GM23338 (cell line): ENCODE measurements at regions not wholly inside any gene's neighbourhood (a gene's known extent, or its start where the extent isn't known, plus 50 kb on each side); places are given as distances from the start of the nearest gene placed in this dataset.

Source experiments
- ATAC-seq: fragments of 200-7000 bp; cut with Tn5 transposase; 3 replicates; pipeline ENCODE4 v1.9.1; 2020
- DNase-seq: peaks from one replicate; pipeline ENCODE4 v3.0.0-alpha.2; 2015; ENCODE audit warnings: low spot score
- H2AFZ ChIP-seq: fragments of 200-600 bp; sonication (generic); 2 replicates; pipeline ENCODE4 v1.8.0; 2016; ENCODE audit warnings: antibody characterized with exemption, mild to moderate bottlenecking, moderate library complexity
- H3F3A ChIP-seq: fragments of 200-600 bp; sonication (generic); replicated peaks from 2 replicates; pipeline ENCODE4 v1.8.0; 2017; ENCODE audit warnings: antibody characterized with exemption, mixed run types, low read depth
- H3K27ac ChIP-seq: fragments of 200-600 bp; sonication (generic); 2 replicates; pipeline ENCODE4 v1.6.1; 2016; ENCODE audit warnings: low read depth
- H3K27me3 ChIP-seq: fragments of 200-600 bp; sonication (generic); 2 replicates; pipeline ENCODE4 v1.8.0; 2016; ENCODE audit warnings: mild to moderate bottlenecking, mixed run types, moderate library complexity; ENCODE audit not compliant: insufficient read depth
- H3K36me3 ChIP-seq: fragments of 200-600 bp; sonication (generic); 2 replicates; pipeline ENCODE4 v1.8.0; 2016; ENCODE audit warnings: mild to moderate bottlenecking; ENCODE audit not compliant: insufficient read depth
- H3K4me1 ChIP-seq: fragments of 200-600 bp; sonication (generic); 2 replicates; pipeline ENCODE4 v1.8.0; 2016; ENCODE audit warnings: mild to moderate bottlenecking, moderate library complexity; ENCODE audit not compliant: insufficient read depth
- H3K4me2 ChIP-seq: fragments of 200-600 bp; sonication (generic); 2 replicates; pipeline ENCODE4 v1.7.1; 2017; ENCODE audit warnings: mixed run types
- H3K4me3 ChIP-seq: fragments of 200-600 bp; sonication (generic); 2 replicates; pipeline ENCODE4 v1.6.1; 2016; ENCODE audit warnings: mixed run types
- H3K79me2 ChIP-seq: fragments of 200-600 bp; sonication (generic); replicated peaks from 2 replicates; pipeline ENCODE4 v1.8.0; 2017; ENCODE audit warnings: mild to moderate bottlenecking; ENCODE audit not compliant: insufficient read depth
- H3K9me2 ChIP-seq: fragments of 200-600 bp; sonication (generic); 2 replicates; pipeline ENCODE4 v1.8.0; 2017; ENCODE audit not compliant: insufficient read depth
- H4K20me1 ChIP-seq: fragments of 200-600 bp; sonication (generic); replicated peaks from 2 replicates; pipeline ENCODE4 v1.8.0; 2017; ENCODE audit warnings: mild to moderate bottlenecking; ENCODE audit not compliant: insufficient read depth
- H3K27ac Mint-ChIP-seq: 2 replicates; pipeline ENCODE4 v1.8.0; 2020; ENCODE audit warnings: inconsistent platforms, mild to moderate bottlenecking, moderate library complexity, mixed read lengths
- H3K27me3 Mint-ChIP-seq: 3 replicates; pipeline ENCODE4 v1.8.0; 2022; ENCODE audit warnings: low read depth, mild to moderate bottlenecking, moderate library complexity, mixed read lengths, inconsistent platforms; ENCODE audit not compliant: insufficient read depth, poor library complexity
- H3K36me3 Mint-ChIP-seq: 3 replicates; pipeline ENCODE4 v1.8.0; 2021; ENCODE audit warnings: low read depth, mild to moderate bottlenecking, inconsistent platforms, moderate library complexity, mixed read lengths
- H3K4me1 Mint-ChIP-seq: 3 replicates; pipeline ENCODE4 v1.8.0; 2020; ENCODE audit warnings: mild to moderate bottlenecking, inconsistent platforms, mixed read lengths
- H3K4me3 Mint-ChIP-seq: 3 replicates; pipeline ENCODE4 v1.8.0; 2021; ENCODE audit warnings: moderate library complexity, mild to moderate bottlenecking, inconsistent platforms, mixed read lengths
- H3K9me3 Mint-ChIP-seq: 3 replicates; pipeline ENCODE4 v1.8.0; 2020; ENCODE audit warnings: moderate library complexity, mild to moderate bottlenecking, inconsistent platforms, mixed read lengths
- CREB1 ChIP-seq: fragments of 250-450 bp; sonication (Bioruptor Pico); IDR thresholded peaks from 2 replicates; pipeline ENCODE4 v1.5.0; 2020; ENCODE audit warnings: low read depth, mild to moderate bottlenecking, moderate library complexity
- EZH2 ChIP-seq: fragments of 200-600 bp; sonication (generic); IDR thresholded peaks from one replicate; pipeline ENCODE4 v1.8.0; 2017; ENCODE audit warnings: antibody characterized with exemption, mild to moderate bottlenecking, low read depth; ENCODE audit not compliant: unreplicated experiment
- EZH2phosphoT487 ChIP-seq: fragments of 200-600 bp; sonication (generic); IDR thresholded peaks from one replicate; pipeline ENCODE4 v1.8.1; 2018; ENCODE audit warnings: antibody characterized with exemption; ENCODE audit not compliant: unreplicated experiment
- JUNB ChIP-seq: IDR thresholded peaks from one replicate; pipeline ENCODE4 v1.6.1; 2016; ENCODE audit warnings: antibody characterized with exemption; ENCODE audit not compliant: unreplicated experiment
- NANOG ChIP-seq: IDR thresholded peaks from 2 replicates; pipeline ENCODE4 v1.6.1; 2016; ENCODE audit warnings: antibody characterized with exemption, borderline replicate concordance
- POLR2AphosphoS5 ChIP-seq: IDR thresholded peaks from 2 replicates; pipeline ENCODE4 v1.6.1; 2016; ENCODE audit warnings: antibody characterized with exemption, low read depth
- STAT1 ChIP-seq: IDR thresholded peaks from one replicate; pipeline ENCODE4 v1.6.1; 2016; ENCODE audit warnings: antibody characterized with exemption; ENCODE audit not compliant: unreplicated experiment
- ZNF114 ChIP-seq: fragments of 250-450 bp; sonication (Bioruptor Pico); IDR thresholded peaks from 2 replicates; pipeline ENCODE4 v1.5.0; 2020; ENCODE audit warnings: mild to moderate bottlenecking, moderate library complexity
- ZNF331 ChIP-seq: fragments of 250-450 bp; sonication (Bioruptor Pico); IDR thresholded peaks from 2 replicates; pipeline ENCODE4 v1.5.0; 2020; ENCODE audit warnings: low read depth, mild to moderate bottlenecking, moderate library complexity
- TF ChIP-seq, protein P1 (sequence below): IDR thresholded peaks from one replicate; pipeline ENCODE4 v1.6.1; 2018; ENCODE audit warnings: antibody characterized with exemption; ENCODE audit not compliant: unreplicated experiment
- TF ChIP-seq, protein P2 (sequence below): IDR thresholded peaks from 2 replicates; pipeline ENCODE4 v1.6.1; 2016; ENCODE audit warnings: antibody characterized with exemption
- TF ChIP-seq, protein P3 (sequence below): fragments of 250-450 bp; sonication (Bioruptor Pico); IDR thresholded peaks from 2 replicates; pipeline ENCODE4 v1.5.0; 2020; ENCODE audit warnings: mild to moderate bottlenecking, moderate library complexity
- TF ChIP-seq, protein P4 (sequence below), 2 experiments: fragments of 200-600 bp in 1 of 2; sonication (generic) in 1 of 2; conservative IDR thresholded peaks; 2 replicates each; pipeline versions ENCODE4 v1.5.1 to v1.6.1; 2016 to 2017; ENCODE audit warnings: antibody characterized with exemption in 2 of 2, low read depth in 2 of 2, mild to moderate bottlenecking in 2 of 2, moderate library complexity in 1 of 2

DNA sequence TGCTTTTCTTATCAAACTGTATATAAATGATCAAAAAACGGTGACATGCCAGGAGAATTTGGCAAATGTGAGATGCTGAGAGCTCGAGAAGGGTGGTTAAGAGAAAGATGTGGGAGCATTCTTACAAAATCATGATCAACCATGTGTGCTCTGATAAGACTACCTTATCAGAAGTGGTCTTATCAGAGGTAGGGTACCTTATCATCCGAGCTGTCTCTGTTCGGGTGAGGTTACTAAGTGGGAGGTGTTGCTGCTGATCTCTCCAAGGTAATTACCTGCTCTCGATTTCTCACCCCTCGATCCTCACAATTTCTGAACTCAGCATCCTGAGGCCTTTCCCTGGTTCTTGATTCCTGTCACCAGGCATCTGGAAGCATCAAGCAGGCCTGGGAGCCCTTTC, 813.0 kb upstream of the ID2 start:
- no peak for ATAC-seq

More for the DNA sequence above, 813.0 kb upstream of the ID2 start:
- Histone ChIP-seq H4K20me1 (no peaks in the 10 kb centered on the region), H3K27ac (no peak overlapping the region), H3K4me2 (no peak overlapping the region), H3K36me3 (no peaks in the 10 kb centered on the region), H3K9me2 (peaks cover 9% of the 10 kb centered on the region), H3K4me3 (no peak overlapping the region), H3K79me2 (0 out of 2 replicates have a peak, but pooled peaks cover 5% of the 10 kb centered on the region), H3K27me3 (no peaks in the 10 kb centered on the region), H2AFZ (no peak overlapping the region), H3F3A (peaks cover 4% of the 10 kb centered on the region; the same call in 1 of the 2 replicates), H3K4me1 (peaks cover 35% of the 10 kb centered on the region)
- Mint-ChIP-seq H3K9me3 (no peaks in the 10 kb centered on the region; the same call in 2 of the 3 replicates), H3K27me3 (peaks cover 9% of the 10 kb centered on the region), H3K4me3 (no peak overlapping the region), H3K27ac (no peak overlapping the region), H3K36me3 (peaks cover 19% of the 10 kb centered on the region), H3K4me1 (peaks cover 13% of the 10 kb centered on the region)
- DNase-seq, result no peak
- no peak for TF ChIP-seq EZH2phosphoT487
- no peak for TF ChIP-seq EZH2
- TF ChIP-seq CREB1 (CRISPR knock-in tag), result no peak
- no peak for TF ChIP-seq NANOG
- TF ChIP-seq, protein P1, sequence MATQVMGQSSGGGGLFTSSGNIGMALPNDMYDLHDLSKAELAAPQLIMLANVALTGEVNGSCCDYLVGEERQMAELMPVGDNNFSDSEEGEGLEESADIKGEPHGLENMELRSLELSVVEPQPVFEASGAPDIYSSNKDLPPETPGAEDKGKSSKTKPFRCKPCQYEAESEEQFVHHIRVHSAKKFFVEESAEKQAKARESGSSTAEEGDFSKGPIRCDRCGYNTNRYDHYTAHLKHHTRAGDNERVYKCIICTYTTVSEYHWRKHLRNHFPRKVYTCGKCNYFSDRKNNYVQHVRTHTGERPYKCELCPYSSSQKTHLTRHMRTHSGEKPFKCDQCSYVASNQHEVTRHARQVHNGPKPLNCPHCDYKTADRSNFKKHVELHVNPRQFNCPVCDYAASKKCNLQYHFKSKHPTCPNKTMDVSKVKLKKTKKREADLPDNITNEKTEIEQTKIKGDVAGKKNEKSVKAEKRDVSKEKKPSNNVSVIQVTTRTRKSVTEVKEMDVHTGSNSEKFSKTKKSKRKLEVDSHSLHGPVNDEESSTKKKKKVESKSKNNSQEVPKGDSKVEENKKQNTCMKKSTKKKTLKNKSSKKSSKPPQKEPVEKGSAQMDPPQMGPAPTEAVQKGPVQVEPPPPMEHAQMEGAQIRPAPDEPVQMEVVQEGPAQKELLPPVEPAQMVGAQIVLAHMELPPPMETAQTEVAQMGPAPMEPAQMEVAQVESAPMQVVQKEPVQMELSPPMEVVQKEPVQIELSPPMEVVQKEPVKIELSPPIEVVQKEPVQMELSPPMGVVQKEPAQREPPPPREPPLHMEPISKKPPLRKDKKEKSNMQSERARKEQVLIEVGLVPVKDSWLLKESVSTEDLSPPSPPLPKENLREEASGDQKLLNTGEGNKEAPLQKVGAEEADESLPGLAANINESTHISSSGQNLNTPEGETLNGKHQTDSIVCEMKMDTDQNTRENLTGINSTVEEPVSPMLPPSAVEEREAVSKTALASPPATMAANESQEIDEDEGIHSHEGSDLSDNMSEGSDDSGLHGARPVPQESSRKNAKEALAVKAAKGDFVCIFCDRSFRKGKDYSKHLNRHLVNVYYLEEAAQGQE, result no peak
- no peak for TF ChIP-seq ZNF331
- TF ChIP-seq, protein P2, sequence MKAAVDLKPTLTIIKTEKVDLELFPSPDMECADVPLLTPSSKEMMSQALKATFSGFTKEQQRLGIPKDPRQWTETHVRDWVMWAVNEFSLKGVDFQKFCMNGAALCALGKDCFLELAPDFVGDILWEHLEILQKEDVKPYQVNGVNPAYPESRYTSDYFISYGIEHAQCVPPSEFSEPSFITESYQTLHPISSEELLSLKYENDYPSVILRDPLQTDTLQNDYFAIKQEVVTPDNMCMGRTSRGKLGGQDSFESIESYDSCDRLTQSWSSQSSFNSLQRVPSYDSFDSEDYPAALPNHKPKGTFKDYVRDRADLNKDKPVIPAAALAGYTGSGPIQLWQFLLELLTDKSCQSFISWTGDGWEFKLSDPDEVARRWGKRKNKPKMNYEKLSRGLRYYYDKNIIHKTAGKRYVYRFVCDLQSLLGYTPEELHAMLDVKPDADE, result no peak
- TF ChIP-seq, protein P3, sequence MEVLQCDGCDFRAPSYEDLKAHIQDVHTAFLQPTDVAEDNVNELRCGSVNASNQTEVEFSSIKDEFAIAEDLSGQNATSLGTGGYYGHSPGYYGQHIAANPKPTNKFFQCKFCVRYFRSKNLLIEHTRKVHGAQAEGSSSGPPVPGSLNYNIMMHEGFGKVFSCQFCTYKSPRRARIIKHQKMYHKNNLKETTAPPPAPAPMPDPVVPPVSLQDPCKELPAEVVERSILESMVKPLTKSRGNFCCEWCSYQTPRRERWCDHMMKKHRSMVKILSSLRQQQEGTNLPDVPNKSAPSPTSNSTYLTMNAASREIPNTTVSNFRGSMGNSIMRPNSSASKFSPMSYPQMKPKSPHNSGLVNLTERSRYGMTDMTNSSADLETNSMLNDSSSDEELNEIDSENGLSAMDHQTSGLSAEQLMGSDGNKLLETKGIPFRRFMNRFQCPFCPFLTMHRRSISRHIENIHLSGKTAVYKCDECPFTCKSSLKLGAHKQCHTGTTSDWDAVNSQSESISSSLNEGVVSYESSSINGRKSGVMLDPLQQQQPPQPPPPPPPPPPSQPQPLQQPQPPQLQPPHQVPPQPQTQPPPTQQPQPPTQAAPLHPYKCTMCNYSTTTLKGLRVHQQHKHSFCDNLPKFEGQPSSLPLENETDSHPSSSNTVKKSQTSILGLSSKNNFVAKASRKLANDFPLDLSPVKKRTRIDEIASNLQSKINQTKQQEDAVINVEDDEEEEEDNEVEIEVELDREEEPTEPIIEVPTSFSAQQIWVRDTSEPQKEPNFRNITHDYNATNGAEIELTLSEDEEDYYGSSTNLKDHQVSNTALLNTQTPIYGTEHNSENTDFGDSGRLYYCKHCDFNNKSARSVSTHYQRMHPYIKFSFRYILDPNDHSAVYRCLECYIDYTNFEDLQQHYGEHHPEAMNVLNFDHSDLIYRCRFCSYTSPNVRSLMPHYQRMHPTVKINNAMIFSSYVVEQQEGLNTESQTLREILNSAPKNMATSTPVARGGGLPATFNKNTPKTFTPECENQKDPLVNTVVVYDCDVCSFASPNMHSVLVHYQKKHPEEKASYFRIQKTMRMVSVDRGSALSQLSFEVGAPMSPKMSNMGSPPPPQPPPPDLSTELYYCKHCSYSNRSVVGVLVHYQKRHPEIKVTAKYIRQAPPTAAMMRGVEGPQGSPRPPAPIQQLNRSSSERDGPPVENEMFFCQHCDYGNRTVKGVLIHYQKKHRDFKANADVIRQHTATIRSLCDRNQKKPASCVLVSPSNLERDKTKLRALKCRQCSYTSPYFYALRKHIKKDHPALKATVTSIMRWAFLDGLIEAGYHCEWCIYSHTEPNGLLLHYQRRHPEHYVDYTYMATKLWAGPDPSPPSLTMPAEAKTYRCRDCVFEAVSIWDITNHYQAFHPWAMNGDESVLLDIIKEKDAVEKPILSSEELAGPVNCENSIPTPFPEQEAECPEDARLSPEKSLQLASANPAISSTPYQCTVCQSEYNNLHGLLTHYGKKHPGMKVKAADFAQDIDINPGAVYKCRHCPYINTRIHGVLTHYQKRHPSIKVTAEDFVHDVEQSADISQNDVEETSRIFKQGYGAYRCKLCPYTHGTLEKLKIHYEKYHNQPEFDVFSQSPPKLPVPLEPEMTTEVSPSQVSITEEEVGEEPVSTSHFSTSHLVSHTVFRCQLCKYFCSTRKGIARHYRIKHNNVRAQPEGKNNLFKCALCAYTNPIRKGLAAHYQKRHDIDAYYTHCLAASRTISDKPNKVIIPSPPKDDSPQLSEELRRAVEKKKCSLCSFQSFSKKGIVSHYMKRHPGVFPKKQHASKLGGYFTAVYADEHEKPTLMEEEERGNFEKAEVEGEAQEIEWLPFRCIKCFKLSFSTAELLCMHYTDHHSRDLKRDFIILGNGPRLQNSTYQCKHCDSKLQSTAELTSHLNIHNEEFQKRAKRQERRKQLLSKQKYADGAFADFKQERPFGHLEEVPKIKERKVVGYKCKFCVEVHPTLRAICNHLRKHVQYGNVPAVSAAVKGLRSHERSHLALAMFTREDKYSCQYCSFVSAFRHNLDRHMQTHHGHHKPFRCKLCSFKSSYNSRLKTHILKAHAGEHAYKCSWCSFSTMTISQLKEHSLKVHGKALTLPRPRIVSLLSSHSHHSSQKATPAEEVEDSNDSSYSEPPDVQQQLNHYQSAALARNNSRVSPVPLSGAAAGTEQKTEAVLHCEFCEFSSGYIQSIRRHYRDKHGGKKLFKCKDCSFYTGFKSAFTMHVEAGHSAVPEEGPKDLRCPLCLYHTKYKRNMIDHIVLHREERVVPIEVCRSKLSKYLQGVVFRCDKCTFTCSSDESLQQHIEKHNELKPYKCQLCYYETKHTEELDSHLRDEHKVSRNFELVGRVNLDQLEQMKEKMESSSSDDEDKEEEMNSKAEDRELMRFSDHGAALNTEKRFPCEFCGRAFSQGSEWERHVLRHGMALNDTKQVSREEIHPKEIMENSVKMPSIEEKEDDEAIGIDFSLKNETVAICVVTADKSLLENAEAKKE (CRISPR knock-in tag), result no peak
- TF ChIP-seq STAT1, result no peak
- no peak for TF ChIP-seq JUNB
- TF ChIP-seq, protein P4, sequence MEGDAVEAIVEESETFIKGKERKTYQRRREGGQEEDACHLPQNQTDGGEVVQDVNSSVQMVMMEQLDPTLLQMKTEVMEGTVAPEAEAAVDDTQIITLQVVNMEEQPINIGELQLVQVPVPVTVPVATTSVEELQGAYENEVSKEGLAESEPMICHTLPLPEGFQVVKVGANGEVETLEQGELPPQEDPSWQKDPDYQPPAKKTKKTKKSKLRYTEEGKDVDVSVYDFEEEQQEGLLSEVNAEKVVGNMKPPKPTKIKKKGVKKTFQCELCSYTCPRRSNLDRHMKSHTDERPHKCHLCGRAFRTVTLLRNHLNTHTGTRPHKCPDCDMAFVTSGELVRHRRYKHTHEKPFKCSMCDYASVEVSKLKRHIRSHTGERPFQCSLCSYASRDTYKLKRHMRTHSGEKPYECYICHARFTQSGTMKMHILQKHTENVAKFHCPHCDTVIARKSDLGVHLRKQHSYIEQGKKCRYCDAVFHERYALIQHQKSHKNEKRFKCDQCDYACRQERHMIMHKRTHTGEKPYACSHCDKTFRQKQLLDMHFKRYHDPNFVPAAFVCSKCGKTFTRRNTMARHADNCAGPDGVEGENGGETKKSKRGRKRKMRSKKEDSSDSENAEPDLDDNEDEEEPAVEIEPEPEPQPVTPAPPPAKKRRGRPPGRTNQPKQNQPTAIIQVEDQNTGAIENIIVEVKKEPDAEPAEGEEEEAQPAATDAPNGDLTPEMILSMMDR (conservative IDR thresholded peaks at IDR 0.05; ENCODE audit: low read depth in 2 of 2), result no peak
- TF ChIP-seq POLR2AphosphoS5, result no peak
- no peak for TF ChIP-seq ZNF114
